ENCODE measurements at regions not wholly inside any gene's neighbourhood (a gene's known extent, or its start where the extent isn't known, plus 50 kb on each side); places are given as distances from the start of the nearest gene placed in this dataset.

- Histone ChIP-seq H3K27me3 (ENCODE audit: low read depth) (no peaks in the 10 kb centered on the region), H3K36me3 (no peaks in the 10 kb centered on the region), H3K27ac (no peak overlapping the region), H3K4me1 (no peaks in the 10 kb centered on the region), H3K9me3 (no peaks in the 10 kb centered on the region), H3K4me3 (peak overlapping the region; percentile 18)
- no peak for ATAC-seq
- TF ChIP-seq CTCF (IDR thresholded peaks at IDR 0.05), result no peak
- DNase-seq, result no peak
- intact Hi-C loops (cut with DNase I), result no loop called here
Observed at GRCh38 chr10:59019603-59020002, 156.8 kb upstream of the PHYHIPL start.

GRCh38 chr10:59020502-59020901, 155.9 kb upstream of the PHYHIPL start:
- Histone ChIP-seq H3K36me3 (no peaks in the 10 kb centered on the region), H3K27me3 (ENCODE audit: low read depth) (no peaks in the 10 kb centered on the region), H3K9me3 (no peaks in the 10 kb centered on the region), H3K4me1 (no peaks in the 10 kb centered on the region), H3K27ac (no peak overlapping the region), H3K4me3 (no peak overlapping the region)
- no peak for TF ChIP-seq CTCF (IDR thresholded peaks at IDR 0.05)
- no peak for ATAC-seq
- intact Hi-C loops (cut with DNase I), result no loop called here
- DNase-seq, result no peak

GRCh38 chr10:59025981-59026765, 150.3 kb upstream of the PHYHIPL start:
- H3K36me3 ChIP-seq, result no peaks in the 10 kb centered on the region
- TF ChIP-seq CTCF (IDR thresholded peaks at IDR 0.05), result no peak
- DNase-seq, result no peak
- ATAC-seq, result no peak
- intact Hi-C loops (cut with DNase I), result no loop called here
- H3K27me3 ChIP-seq (ENCODE audit: low read depth), result no peaks in the 10 kb centered on the region
- no peaks in the 10 kb centered on the region for H3K9me3 ChIP-seq
- H3K27ac ChIP-seq, result no peak overlapping the region
- H3K4me1 ChIP-seq, result no peaks in the 10 kb centered on the region
- H3K4me3 ChIP-seq, result no peak overlapping the region

- ATAC-seq (no peak), DNase-seq (no peak)
- Histone ChIP-seq H3K4me3 (no peak overlapping the region), H3K27me3 (ENCODE audit: low read depth) (no peaks in the 10 kb centered on the region), H3K27ac (no peak overlapping the region), H3K9me3 (no peaks in the 10 kb centered on the region), H3K36me3 (no peaks in the 10 kb centered on the region), H3K4me1 (no peaks in the 10 kb centered on the region)
- intact Hi-C loops (cut with DNase I), result no loop called here
- TF ChIP-seq CTCF (IDR thresholded peaks at IDR 0.05), result no peak
Observed at GRCh38 chr10:59027975-59028655, 148.3 kb upstream of the PHYHIPL start.

DNA sequence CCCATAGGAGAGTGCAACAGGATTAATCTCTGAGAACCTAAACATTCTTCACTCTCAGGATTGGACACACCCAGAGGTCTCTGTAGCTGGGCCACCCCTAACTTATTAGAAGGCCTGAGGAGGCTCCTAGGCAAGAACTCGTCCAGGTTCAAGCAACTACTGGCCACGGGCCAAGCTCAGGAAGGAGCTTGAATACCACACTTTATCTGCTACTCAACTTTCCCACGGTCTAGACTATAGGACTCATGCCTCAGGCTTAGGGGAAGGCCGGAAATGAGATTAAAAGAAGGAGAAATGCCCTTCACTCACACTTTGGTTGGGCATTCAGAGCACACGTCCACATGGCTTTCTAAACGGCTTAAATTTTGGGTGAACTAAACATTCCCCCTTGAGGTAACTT, 142.8 kb upstream of the PHYHIPL start:
- no peaks in the 10 kb centered on the region for H3K9me3 ChIP-seq
- TF ChIP-seq CTCF (IDR thresholded peaks at IDR 0.05), result no peak
- ATAC-seq (no peak), DNase-seq (no peak)
- H3K4me3 ChIP-seq, result no peak overlapping the region
- H3K36me3 ChIP-seq, result no peaks in the 10 kb centered on the region
- no peaks in the 10 kb centered on the region for H3K27me3 ChIP-seq (ENCODE audit: low read depth)
- no peak overlapping the region for H3K27ac ChIP-seq
- H3K4me1 ChIP-seq, result no peaks in the 10 kb centered on the region
- intact Hi-C loops (cut with DNase I), result no loop called here

All from lower lobe of right lung (tissue), 2 donors.